Right cardiac atrium (tissue), 5 donors: ENCODE measurements at regions not wholly inside any gene's neighbourhood (a gene's known extent, or its start where the extent isn't known, plus 50 kb on each side); places are given as distances from the start of the nearest gene placed in this dataset.

ENCODE experiments used
- ATAC-seq, 2 donors: fragments of 200-7000 bp; cut with Tn5 transposase; one replicate each; pipeline versions ENCODE4 v1.8.0 to v1.9.1; 2020; ENCODE audit warnings: moderate library complexity in 2 of 2, mild to moderate bottlenecking in 1 of 2
- DNase-seq, 3 donors: peaks; one replicate each; pipeline ENCODE4 v3.0.0-alpha.2; 2020
- H3K27ac ChIP-seq: one replicate; pipeline ENCODE4 v1.5.1; 2013; ENCODE audit warnings: mild to moderate bottlenecking, low read length, control low read depth, moderate library complexity
- H3K27me3 ChIP-seq: one replicate; pipeline ENCODE4 v1.6.1; 2013; ENCODE audit not compliant: control insufficient read depth, insufficient read depth
- H3K4me1 ChIP-seq: one replicate; pipeline ENCODE4 v1.6.1; 2013; ENCODE audit warnings: low read length; ENCODE audit not compliant: control insufficient read depth, insufficient read depth
- H3K4me3 ChIP-seq: one replicate; pipeline ENCODE4 v1.5.1; 2013; ENCODE audit warnings: low read length, control low read depth
- H3K9me3 ChIP-seq: one replicate; pipeline ENCODE4 v1.6.1; 2013; ENCODE audit warnings: low read length; ENCODE audit not compliant: control insufficient read depth
- WGBS: extraction: QIAGEN DNeasy Blood & Tissue Kit; methylation state at CpG from one replicate; pipeline ENCODE4 v1.1.7; 2013; 5-methylcytosine and 5-hydroxymethylcytosine counted together
- intact Hi-C, 4 donors: fragments of 100-400 bp; cut with DNase I; formaldehyde crosslinking; loops; one replicate each; pipeline versions ENCODE4 v1.11.0 to v1.14.0; 2022 to 2023
- donor health status: healthy with polysubstance abuse.
- donor health status: DM: no; HTN: yes; CAD: no.
- donor health status: DM: no; HTN: no; CAD: no.
- donor health status: DM: no; HTN: yes; CAD: no; lungs with severe emphysema.
- donor health status: DM: yes; HTN: yes; CAD: no.

- H3K9me3 ChIP-seq = no peaks in the 10 kb centered on the region
- H3K4me1 ChIP-seq = no peaks in the 10 kb centered on the region
- intact Hi-C loops = no loop called here
- H3K27ac ChIP-seq = no peak overlapping the region
- DNase-seq (peak in 1 of 3 donors; percentile 27), ATAC-seq (no peak)
- no peak overlapping the region for H3K4me3 ChIP-seq
- WGBS = 63% methylated on average over 7 of the region's 7 CpGs
- H3K27me3 ChIP-seq = no peaks in the 10 kb centered on the region
Measured at GRCh38 chr9:27784847-27785713, 211.8 kb upstream of the C9orf72 start.

GRCh38 chr9:27785714-27786100 lies 212.4 kb upstream of the C9orf72 start:
- DNase-seq = no peak
- H3K9me3 ChIP-seq = no peaks in the 10 kb centered on the region
- H3K27ac ChIP-seq = no peak overlapping the region
- H3K27me3 ChIP-seq = no peaks in the 10 kb centered on the region
- no peak for ATAC-seq
- no peak overlapping the region for H3K4me3 ChIP-seq
- no peaks in the 10 kb centered on the region for H3K4me1 ChIP-seq
- intact Hi-C loops = no loop called here

GRCh38 chr9:27787891-27788290 lies 214.6 kb upstream of the C9orf72 start:
- intact Hi-C loops = no loop called here
- Histone ChIP-seq H3K27ac (no peak overlapping the region), H3K4me3 (no peak overlapping the region), H3K27me3 (no peaks in the 10 kb centered on the region), H3K4me1 (no peaks in the 10 kb centered on the region), H3K9me3 (no peaks in the 10 kb centered on the region)
- DNase-seq = no peak
- 51% methylated on average over 2 of the region's 2 CpGs for WGBS
- ATAC-seq = no peak

- DNase-seq = no peak
- intact Hi-C loops = no loop called here
- WGBS = 90% methylated on average over 1 of the region's 1 CpG
Measured at GRCh38 chr9:27791311-27791710, 218.0 kb upstream of the C9orf72 start.

GRCh38 chr9:27792971-27793689 lies 219.8 kb upstream of the C9orf72 start:
- WGBS = 60% methylated on average over 2 of the region's 2 CpGs
- H3K27ac ChIP-seq = no peak overlapping the region
- no peak overlapping the region for H3K4me3 ChIP-seq
- ATAC-seq (no peak), DNase-seq (no peak)
- H3K4me1 ChIP-seq = no peaks in the 10 kb centered on the region
- no peaks in the 10 kb centered on the region for H3K9me3 ChIP-seq
- intact Hi-C loops = no loop called here
- H3K27me3 ChIP-seq = no peaks in the 10 kb centered on the region

More at GRCh38 chr9:27791311-27791710, 218.0 kb upstream of the C9orf72 start:
- Histone ChIP-seq H3K4me3 (no peak overlapping the region), H3K27me3 (no peaks in the 10 kb centered on the region), H3K4me1 (no peaks in the 10 kb centered on the region), H3K9me3 (no peaks in the 10 kb centered on the region), H3K27ac (no peak overlapping the region)
- no peak for ATAC-seq

GRCh38 chr9:27799326-27799725 lies 226.0 kb upstream of the C9orf72 start:
- ATAC-seq (no peak), DNase-seq (no peak)
- H3K4me3 ChIP-seq = no peak overlapping the region
- 81% methylated on average over 1 of the region's 1 CpG for WGBS
- no peaks in the 10 kb centered on the region for H3K4me1 ChIP-seq
- H3K27me3 ChIP-seq = no peaks in the 10 kb centered on the region
- intact Hi-C loops = no loop called here
- no peaks in the 10 kb centered on the region for H3K9me3 ChIP-seq
- no peak overlapping the region for H3K27ac ChIP-seq

GRCh38 chr9:27800159-27800558 lies 226.9 kb upstream of the C9orf72 start:
- intact Hi-C loops = no loop called here

GRCh38 chr9:27800692-27801370 lies 227.6 kb upstream of the C9orf72 start:
- ATAC-seq (no peak), DNase-seq (no peak)
- intact Hi-C loops = no loop called here
- no peaks in the 10 kb centered on the region for H3K27me3 ChIP-seq
- H3K4me1 ChIP-seq = no peaks in the 10 kb centered on the region
- H3K27ac ChIP-seq = no peak overlapping the region
- 56% methylated on average over 2 of the region's 2 CpGs for WGBS
- H3K9me3 ChIP-seq = no peaks in the 10 kb centered on the region
- H3K4me3 ChIP-seq = no peak overlapping the region

More at GRCh38 chr9:27800159-27800558, 226.9 kb upstream of the C9orf72 start:
- no peak overlapping the region for H3K27ac ChIP-seq
- ATAC-seq = no peak
- no peaks in the 10 kb centered on the region for H3K4me1 ChIP-seq
- 28% methylated on average over 1 of the region's 1 CpG for WGBS
- no peaks in the 10 kb centered on the region for H3K9me3 ChIP-seq
- H3K4me3 ChIP-seq = no peak overlapping the region
- no peaks in the 10 kb centered on the region for H3K27me3 ChIP-seq
- no peak for DNase-seq

- intact Hi-C loops = no loop called here
- DNase-seq = no peak
- Histone ChIP-seq H3K27ac (no peak overlapping the region), H3K27me3 (no peaks in the 10 kb centered on the region), H3K4me1 (no peaks in the 10 kb centered on the region), H3K9me3 (no peaks in the 10 kb centered on the region), H3K4me3 (no peak overlapping the region)
- ATAC-seq = no peak
- WGBS = 75% methylated on average over 6 of the region's 6 CpGs
Measured at GRCh38 chr9:27801545-27801944, 228.3 kb upstream of the C9orf72 start.

GRCh38 chr9:27802418-27802817 lies 229.1 kb upstream of the C9orf72 start:
- ATAC-seq (no peak), DNase-seq (no peak)
- Histone ChIP-seq H3K27me3 (no peaks in the 10 kb centered on the region), H3K9me3 (no peaks in the 10 kb centered on the region), H3K4me1 (no peaks in the 10 kb centered on the region), H3K27ac (no peak overlapping the region), H3K4me3 (no peak overlapping the region)
- 84% methylated on average over 3 of the region's 3 CpGs for WGBS
- intact Hi-C loops = no loop called here

- intact Hi-C loops = no loop called here
- H3K4me1 ChIP-seq = no peaks in the 10 kb centered on the region
- WGBS = 63% methylated on average over 4 of the region's 4 CpGs
- ATAC-seq (no peak), DNase-seq (no peak)
- no peak overlapping the region for H3K27ac ChIP-seq
- H3K27me3 ChIP-seq = no peaks in the 10 kb centered on the region
- no peaks in the 10 kb centered on the region for H3K9me3 ChIP-seq
- no peak overlapping the region for H3K4me3 ChIP-seq
Measured at GRCh38 chr9:27808864-27809263, 235.6 kb upstream of the C9orf72 start.
